GM18517 (cell line): ENCODE measurements at regions not wholly inside any gene's neighbourhood (a gene's known extent, or its start where the extent isn't known, plus 50 kb on each side); places are given as distances from the start of the nearest gene placed in this dataset.
A peak's percentile ranks its signal among the peaks of the same experiment; 100 is the strongest.
"Not testable (repeated sequence)": the region's sequence is repeated elsewhere in the genome, so short reads cannot be mapped to it uniquely, and the experiment has no call there.

ENCODE experiments used
- ATAC-seq: cut with Tn5 transposase; IDR thresholded peaks from one replicate; pipeline ENCODE4 v1.9.1; 2021; ENCODE audit warnings: mild to moderate bottlenecking, moderate library complexity; ENCODE audit not compliant: unreplicated experiment

DNA sequence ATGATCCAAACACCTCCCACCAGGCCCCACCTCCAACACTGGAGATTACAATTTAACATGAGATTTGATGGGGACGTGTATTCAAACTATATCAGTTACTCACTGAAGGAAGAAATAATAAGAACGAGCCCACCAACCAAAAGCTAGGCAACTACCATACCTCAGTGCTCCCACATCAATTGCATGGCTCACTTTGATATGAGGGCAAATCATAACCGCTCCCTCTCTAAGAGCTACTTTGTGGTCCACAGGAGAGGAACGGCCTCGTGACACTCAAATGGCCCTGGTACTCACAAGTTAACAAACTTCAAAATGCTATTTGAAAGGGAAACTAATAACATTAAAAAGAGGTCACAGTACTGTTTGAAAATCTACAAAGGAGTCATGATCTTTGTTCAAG lies 170.7 kb upstream of the SLC7A11 start:
- no peak for ATAC-seq

DNA sequence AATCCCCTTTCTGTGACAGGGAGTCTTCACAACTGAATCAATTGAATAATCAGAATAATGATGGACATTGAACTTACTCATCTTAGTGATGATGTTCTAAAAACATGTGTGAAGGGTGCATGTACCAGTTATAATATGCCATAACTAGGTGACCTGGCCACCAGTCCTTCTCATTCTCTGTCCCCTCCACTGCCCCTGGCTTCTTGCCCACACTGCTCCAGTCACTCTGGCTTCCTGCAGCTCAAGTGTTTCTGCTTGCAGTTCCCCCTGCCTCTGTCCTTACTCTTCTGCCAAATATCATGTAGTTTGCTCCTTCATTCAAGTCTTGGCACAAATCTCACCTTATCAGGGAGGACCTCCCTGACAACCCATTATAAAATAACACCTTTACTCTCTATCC lies 168.1 kb upstream of the SLC7A11 start:
- ATAC-seq: no peak

DNA sequence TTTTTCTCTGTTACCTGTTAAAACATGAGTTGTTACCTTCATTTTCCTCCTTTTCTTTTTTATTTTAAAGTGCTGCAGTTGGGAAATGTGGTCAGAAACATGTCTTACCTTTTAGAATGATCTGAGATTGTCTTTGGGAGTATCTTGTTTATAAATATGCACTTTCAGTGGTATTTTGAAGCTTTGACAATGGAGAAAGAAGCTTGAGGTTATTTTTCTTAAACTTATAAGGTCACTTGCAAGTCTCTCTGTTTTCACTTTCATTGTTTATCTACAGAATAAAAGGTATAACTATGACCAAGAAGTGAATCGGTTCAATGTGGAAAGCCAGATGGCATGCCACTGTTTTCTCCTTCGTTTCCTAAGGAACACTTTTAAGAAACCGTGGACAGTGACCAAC lies 167.5 kb upstream of the SLC7A11 start:
- no peak for ATAC-seq

DNA sequence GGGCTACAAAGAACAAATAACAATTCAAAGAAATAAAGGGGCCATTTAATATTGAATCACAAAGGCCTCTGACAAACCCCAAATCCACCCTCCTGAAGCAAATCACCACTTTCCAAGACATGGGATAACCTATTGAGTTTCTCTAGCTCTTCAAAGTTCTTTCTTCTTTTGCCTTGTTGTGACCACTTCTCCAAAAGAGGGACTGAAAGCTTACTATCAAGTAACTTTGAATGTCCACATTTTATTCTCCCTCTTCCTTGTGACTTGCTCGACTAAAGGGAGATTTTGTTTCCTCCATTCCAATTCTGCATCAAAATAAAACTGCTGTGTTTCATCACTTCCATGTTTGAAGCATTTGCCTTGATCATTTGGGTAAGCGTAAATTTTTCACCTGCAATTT lies 166.6 kb upstream of the SLC7A11 start:
- no peak for ATAC-seq

DNA sequence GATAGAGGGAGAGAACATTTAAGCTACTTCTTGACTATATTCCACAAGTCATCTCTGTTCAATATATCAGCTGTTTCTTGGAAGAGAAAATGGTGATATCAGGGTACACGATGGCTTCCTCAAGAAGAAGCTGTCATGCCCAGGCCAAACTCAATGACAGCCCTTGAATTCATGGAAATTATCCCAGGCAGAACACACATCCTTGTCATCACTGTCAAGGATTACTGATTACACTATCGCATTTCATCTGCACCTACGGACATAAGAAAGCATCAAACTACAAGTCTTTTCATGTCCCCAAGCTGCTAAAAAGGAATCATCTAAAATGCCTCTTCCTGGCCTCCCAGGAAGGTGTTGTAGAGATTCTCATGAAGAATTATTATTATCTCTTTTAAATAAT lies 165.2 kb upstream of the SLC7A11 start:
- ATAC-seq: no peak

DNA sequence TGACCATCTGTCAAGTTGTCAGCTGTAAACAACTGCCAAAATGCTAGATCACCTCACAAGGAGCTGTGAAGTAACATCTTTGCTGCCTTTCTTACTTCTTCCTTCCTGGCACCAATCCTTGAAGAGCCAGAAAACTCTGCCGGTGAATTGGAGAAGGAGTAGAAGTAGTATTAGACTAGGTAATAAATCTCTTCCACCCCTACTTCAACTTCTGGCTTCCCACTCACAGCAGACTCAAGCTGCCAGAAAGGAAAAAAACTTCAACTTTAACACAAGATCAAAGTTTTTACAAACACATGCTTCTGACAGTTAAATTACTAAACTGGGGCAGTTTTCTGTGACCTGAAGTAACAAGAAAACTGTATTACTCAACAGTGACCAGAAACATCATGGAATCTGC lies 164.7 kb upstream of the SLC7A11 start:
- no peak for ATAC-seq

DNA sequence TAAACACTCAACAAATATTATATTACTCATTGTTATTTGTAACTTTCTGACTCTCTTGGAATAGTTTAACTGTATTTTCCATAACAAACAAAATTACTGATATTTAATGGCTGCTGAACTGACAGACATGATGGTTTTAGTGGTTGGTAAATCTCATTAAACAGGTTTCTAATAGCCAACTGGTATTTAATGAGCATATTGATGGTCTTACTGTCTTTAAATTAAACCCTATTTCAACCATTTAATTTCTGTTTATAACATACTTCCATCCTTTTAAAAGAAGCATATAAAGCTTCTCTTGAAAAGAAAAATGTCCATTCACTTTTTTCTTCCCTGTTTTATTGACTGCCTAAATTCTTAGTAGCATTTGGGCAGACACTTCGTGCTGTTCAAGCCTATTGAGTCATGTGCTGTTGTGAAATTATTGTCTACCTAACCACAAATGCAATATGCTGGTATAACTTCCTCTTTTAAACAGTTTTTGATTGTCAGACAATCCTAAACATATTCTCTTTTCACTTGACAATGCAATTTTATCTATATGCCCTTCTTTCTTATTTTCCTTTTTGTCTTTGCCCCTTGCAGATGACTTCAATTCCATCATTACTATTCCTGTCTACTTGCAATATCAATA lies 163.9 kb upstream of the SLC7A11 start:
- ATAC-seq: peak; percentile 75

DNA sequence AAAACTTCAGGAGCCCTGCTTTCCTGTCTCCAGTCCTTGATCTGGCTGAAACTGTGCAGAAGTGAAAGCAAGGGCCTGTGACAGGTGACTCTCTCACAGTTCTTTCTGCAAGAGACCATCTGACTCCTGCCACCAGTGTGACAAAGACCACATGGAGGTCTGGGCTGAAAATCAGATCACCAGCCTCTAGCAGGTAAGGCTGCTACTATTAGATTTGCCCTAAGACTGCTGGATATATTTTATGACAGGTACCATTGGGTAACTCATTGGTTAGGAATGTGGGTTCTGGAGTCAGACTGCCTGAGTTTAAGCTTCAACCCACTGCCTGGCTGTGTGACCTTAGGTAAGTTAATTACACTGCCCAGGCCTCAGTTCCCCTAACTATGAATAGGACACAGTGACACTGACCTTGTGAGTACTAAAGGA lies 163.3 kb upstream of the SLC7A11 start:
- ATAC-seq: peak; percentile 77

DNA sequence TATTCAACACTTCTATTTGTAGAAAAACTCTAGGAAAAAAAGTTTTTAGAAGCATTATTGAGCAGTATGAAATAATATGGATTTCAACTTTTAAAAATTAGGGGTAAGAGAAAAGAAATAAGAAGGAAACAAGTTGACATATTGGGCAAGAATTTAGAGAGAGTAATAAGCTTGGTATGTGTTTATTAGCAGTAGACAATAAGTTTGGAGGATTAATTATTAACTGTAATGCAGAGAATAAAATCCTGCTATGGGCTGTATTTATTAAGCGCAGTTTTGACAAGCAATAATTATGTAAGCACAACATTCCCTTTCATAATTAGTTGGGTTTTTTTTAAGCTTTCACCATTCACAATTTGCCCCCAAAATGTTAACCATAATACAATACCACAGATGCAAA lies 162.7 kb upstream of the SLC7A11 start:
- ATAC-seq: no peak

DNA sequence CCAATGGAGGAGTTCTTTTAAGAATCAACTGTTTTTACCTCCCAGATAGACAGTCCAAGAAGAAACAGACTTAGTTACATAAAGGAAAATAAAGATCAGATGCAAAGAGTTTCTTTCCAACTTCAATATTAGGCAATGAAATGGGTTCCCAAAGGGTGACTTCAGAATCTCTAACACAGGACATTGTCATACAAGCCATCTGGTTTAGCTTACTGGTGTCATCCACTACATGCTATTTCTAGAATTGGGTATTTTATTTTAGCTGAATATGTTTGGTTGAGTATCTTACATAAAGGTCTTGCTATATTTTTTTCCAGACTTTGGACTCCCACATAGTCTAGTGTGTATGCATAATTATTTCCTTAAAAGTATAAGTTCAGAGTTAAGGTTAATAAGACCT lies 162.1 kb upstream of the SLC7A11 start:
- no peak for ATAC-seq

DNA sequence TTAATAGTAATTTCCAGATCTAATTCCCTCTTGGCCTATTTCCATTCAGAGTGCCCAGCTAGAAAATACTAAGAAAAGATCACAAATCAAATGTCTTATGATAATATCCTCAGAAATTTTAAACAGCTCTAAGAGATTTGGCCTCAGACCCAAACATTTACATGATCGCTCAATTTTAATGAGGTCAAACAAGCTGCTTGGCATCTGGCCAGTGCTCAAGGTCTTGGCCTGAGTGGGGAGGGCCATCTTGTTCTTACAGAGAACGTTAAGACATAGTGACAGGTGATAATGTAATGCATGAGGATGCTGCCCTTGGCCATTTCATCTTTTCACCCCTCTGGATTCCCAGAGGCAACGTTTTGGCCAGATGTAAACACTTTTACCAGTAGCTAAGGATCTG lies 159.2 kb upstream of the SLC7A11 start:
- ATAC-seq: no peak

DNA sequence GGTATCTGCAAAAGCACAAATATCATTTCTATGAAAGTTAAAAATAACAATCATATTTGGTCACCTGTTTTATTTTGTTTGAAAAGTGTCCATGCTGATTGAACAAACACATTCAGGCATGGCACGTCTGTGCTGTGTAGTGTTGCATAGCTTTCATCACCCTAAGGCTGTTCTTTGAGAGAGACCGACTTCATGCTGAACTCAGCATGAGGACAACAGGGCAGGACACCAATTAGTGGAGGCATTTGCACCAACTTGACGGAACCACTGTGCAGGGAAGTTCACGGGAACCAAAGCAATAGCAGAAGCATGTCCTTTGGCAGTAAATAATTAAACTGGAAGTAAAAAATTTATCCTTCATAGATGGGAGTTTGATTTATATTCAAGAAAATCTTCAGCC lies 158.4 kb upstream of the SLC7A11 start:
- no peak for ATAC-seq

DNA sequence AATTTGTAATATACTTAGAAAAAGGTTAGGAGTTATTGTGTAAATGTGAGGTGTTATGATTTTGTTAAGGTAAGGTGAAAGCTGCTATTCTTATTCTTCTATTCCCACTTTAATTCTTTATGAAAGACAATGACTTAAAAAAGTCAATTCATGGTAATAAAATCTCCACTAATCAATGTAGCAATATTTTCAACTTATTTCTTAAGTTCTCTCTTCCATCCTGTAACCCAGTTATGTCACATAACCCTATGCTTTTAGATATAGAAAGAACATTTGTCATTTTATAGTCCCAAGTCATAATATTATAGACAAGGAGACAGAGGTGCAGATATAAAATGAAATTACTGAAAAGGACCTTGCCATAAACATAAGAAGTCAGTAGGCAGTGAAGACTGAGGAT lies 157.9 kb upstream of the SLC7A11 start:
- ATAC-seq: no peak

DNA sequence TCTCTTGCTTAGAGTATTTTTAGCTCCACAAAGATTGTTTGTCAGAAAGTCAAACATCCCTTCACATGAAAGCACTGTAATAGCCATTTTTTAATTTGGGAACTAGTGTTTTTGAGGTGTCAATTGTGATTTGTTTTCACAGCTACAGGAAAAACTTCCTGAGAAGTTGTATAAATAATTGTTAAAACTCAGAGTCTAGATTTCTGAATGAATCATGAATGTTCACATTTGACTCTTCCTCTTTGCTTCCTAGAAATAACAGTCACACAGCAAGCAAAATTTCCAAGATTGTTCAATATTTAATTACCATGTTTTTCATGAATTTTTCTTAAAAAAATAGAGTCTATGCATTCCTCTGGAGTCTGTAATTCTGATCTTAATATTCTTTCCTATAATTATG lies 156.9 kb upstream of the SLC7A11 start:
- no peak for ATAC-seq

DNA sequence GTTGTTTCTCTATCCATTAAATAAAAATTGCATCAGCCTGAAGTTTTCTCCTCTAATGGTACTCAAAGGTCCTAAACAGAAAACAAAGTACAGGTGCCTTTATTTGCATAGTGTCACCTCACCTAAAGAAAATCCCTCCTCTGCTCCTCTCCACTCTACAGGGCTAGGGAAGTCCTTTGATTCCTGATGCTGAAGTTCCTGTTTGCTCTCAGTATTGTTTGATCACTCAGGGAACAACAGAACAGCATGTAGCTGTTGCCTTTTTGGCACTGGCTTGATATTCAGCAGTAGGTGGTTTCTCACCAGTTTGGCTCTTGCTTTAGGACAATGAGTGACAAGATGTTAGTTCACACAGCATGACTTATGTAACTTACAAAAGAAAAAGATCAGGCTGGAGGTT lies 156.2 kb upstream of the SLC7A11 start:
- no peak for ATAC-seq

DNA sequence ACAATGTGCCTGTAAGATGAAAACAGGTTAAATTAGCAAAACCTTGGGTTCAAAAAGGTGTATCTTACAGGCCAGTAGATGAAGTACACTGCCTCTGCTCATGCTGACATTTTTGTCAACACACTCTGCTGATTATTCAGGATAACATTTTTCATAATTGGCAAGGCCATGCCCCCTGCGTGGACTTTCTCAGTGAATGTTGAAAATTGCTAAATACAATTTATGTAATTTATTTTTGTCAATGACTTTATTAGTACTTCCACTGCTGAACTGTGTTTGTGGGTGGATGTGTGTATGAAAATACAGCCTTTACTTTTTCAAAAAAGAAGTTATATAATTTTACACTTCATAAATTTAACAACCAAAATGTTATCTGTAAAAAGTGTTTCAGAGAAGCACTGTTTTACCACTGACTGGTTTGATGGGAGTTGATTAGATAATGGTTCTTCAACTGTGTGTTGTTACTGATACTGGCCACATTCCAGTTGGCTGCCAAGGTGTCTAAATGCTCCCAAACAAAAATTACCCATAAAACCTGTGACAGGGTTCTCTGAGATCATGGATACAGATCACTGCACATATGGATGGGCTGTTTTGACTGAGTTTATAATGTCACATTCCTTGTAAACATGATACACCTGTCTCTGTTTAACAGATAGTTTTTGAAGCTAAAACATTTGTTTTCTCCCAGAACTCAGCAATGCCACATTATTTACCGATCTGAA lies 151.9 kb upstream of the SLC7A11 start:
- no peak for ATAC-seq

DNA sequence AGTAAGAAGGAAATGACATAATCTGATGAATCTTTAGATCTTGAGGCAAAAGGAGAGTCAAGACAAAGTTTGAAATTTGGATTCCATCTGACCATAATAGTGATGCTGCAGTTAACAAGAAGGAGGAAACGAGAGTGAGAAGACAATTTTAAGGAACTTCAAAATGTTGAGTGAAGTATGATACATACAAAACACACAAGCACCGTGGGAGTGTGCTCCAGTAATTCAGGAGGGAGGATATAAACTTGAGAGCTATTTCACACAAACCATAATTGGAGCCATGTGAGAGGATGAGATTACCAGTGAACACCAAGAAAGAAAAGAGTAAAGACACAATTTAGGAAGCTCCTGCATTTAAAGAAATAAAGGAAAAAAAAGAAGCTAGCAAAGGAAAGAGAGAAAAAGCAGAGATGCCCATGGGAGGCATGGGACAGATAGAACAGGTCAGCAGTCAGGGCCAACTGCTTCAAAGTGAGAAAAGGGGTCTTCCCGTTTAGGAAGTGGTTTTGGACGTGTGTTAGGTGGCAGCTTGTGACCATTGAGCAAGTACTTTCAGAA lies 150.7 kb upstream of the SLC7A11 start:
- ATAC-seq: peak; percentile 64

DNA sequence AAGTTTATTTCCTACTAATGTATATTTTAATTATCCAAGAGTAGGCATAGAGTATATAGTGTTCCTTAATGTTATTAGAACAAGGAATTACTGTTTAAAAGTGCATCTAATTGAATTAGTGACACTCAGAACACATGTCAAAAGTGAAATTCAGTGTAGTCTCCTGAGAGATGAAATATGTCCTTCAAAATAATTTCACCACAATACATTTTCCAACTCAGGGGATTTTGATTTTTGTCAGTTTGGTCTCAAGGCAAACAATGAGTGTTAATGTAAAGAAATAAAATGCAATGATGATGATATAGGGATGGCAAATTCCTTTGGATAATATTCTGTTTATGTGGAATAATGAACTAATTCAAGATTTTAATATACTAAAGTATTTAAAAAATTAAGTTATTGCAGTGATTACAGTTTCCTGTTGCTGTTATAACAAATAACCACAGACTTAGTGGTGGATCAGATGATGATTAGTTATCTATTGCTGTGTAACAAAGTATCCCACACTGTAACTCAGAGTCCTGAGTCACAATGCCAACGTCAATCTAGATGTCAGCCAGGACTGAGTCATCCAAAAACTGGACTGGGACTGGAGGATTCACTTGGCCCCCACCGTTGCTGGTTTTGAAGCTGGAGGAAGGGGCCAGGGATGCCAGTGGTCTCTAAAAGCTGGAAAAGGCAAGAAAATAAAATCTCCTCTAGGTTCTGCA lies 148.0 kb upstream of the SLC7A11 start:
- no peak for ATAC-seq

DNA sequence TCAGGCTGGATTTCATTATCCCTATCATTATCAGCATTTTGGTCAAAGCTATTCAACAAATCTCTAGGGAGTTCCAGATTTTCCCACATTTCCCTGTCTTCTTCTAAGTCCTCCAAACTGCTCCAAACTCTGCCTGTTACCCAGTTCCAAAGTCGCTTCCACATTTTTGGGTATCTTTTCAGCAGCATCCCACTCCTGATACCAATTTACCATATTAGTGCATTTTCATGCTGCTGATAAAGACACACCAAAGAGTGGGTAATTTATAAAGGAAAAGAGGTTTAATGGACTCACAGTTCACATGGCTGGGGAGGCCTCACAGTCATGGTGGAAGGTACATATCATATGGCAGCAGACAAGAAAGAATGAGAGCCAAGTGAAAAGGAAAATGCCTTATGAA lies 132.8 kb upstream of the SLC7A11 start:
- no peak for ATAC-seq

DNA sequence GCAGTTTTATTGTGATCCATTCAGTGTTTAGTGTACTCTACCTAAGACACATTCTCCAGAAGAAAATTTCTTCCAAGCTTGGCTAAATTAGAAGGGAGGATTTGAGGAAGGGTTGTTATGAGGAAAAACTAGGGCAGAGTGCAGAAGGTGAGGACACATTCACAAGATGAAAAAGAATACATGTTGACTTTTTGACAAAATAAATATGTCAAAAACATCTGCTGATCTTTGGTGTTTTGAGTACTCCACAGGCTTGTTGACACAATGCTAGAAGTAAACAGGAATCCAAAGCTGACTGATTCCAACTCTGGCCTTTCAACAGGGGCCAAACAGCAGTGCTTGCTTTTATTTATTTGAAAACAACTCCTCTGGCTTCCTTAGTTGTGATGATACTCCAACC lies 125.8 kb upstream of the SLC7A11 start:
- ATAC-seq: no peak

DNA sequence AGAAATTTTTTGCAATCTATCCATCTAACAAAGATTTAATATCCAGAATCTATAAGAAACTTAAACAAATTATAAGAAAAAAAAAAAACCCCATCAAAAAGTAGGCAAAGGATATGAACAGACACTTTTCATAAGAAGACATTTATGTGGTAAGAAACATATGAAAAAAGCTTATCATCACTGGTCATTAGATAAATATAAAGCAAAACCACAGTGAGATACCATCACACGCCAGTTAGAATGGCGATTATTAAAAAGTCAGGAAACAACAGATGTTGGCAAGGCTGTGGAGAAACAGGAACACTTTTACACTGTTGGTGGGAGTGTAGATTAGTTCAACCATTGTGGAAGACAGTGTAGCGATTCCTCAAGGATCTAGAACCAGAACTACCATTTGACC lies 110.3 kb upstream of the SLC7A11 start:
- ATAC-seq: not testable (repeated sequence)

DNA sequence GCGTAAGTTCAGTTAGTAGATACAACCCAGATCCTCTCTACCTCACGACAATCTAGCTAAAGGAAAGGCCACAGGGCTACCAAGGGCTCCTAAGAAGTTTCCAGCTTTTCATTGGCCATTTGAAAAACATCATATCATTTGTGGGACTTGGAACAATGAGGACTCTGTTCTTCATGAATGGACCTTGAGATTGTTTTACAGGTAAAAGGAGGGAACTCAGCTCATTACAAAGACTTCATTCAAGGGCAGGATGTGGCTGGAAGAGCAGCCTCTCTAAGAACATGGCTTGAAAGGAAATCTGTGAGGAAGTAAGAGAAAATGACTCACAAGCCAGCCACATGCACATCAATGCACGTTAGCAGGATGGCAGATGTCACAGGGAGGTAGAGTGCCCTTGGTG lies 105.9 kb upstream of the SLC7A11 start:
- no peak for ATAC-seq
